NCI-H128 (cell line): ENCODE measurements at regions not wholly inside any gene's neighbourhood (a gene's known extent, or its start where the extent isn't known, plus 50 kb on each side); places are given as distances from the start of the nearest gene placed in this dataset.
"Not testable (repeated sequence)": the region's sequence is repeated elsewhere in the genome, so short reads cannot be mapped to it uniquely, and the experiment has no call there.

Experiments
- DNase-seq: peaks from one replicate; lab custom pipeline; 2025; ENCODE audit not compliant: unreplicated experiment; lab: John Stamatoyannopoulos, UW

- DNase-seq, result not testable (repeated sequence)
Measured at GRCh38 chr3:75312469-75312868, 351.7 kb upstream of the FRG2C start.

GRCh38 chr3:75319776-75320175 lies 344.4 kb upstream of the FRG2C start:
- DNase-seq, result not testable (repeated sequence)

DNA sequence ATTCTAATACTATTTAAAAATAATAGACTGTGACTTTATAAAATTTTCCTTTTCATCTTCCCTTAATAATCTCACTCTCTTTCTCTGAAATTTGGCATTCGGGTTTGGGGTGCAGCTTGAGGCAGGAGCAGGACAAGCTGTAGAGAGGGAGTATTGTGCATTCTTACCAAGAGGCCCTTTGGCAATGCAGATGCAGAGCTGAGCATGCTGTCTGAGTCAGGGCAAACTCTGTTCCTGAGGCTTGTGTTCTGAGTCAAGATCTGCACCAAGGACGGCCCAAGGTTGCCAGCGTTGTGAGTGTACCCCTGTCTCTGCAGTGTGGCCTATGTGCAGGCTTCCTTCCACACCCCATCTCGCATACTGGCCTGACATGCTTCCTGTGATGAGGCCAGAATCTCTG lies 343.8 kb upstream of the FRG2C start:
- DNase-seq, result no peak

DNA sequence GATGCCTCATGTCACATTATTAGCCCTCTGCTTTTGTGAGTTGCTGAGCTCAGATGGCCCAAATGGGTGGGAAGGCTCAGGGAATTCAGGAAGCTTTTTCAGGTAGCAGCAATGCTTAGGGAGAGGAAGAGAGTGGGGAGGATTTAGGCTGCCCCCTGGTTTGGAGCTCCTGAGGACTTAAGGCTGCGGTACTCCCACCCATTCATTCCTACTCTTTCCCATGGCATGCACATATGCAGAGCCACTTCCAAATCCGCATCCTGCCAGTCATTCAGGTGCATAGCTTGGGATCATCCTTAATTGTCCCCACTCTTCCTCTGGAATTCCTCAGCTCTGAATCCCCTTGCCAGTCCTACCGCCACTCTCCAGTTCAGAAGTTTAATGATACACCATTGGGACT lies 343.1 kb upstream of the FRG2C start:
- DNase-seq, result no peak

- not testable (repeated sequence) for DNase-seq
Measured at GRCh38 chr3:75323936-75324335, 340.2 kb upstream of the FRG2C start.

- no peak for DNase-seq
Measured at GRCh38 chr3:75325716-75326115, 338.4 kb upstream of the FRG2C start.

GRCh38 chr3:75327453-75327852 lies 336.7 kb upstream of the FRG2C start:
- no peak for DNase-seq

GRCh38 chr3:75329476-75330097 lies 334.5 kb upstream of the FRG2C start:
- DNase-seq, result no peak

- DNase-seq, result not testable (repeated sequence)
Measured at GRCh38 chr3:75330446-75330845, 333.7 kb upstream of the FRG2C start.

DNA sequence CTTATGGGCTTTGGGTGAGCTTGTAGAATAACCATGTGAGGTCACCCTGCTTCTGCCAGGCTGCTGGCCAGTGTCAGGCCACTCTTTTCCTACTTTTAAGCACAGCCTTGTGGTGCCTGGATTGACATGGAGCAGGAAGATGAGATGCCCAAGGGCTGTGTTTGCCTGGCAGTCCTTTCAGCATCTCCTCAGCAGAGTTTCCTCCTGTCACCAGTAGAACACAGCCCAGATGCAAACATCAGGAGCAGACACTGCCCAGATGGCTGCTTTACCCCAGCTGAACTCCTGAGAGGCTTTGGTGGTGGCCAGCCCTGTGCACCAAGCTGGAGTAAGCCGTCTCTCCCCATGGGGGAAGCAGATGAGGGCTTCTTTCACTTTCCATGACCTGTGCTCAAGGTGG lies 332.0 kb upstream of the FRG2C start:
- not testable (repeated sequence) for DNase-seq

- DNase-seq, result no peak
Measured at GRCh38 chr3:75332794-75333193, 331.3 kb upstream of the FRG2C start.

- no peak for DNase-seq
Measured at GRCh38 chr3:75334299-75334698, 329.8 kb upstream of the FRG2C start.

DNA sequence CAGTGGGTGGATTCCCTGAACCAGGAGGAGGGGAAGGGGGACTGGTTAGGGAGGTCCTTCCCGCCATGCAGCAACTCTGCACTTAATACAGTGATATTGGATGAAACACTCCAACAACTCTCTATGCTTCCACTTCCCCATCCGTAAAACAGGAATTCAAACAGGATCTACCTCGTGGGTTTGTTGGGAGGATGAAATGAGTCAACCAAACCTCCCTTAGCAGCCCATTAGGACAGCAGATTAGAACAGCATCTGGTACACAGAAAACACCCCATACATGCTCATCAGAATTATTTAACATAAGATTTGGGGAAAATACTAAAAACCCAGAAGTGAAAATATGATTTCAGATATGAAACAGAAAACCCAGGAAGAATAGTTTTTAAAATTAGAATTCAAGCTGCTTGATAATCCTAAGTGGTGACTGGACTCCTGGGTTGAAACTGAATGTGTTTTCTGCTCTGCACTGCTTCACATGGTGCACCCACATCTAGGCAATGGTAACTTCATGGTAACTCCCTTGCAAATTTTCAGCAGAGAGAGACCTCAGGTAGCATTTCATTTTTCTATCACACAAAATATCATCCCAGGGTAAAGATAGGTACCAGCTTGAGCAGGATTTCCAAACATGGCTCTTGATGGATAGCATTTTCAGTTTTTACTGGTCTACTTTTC lies 326.8 kb upstream of the FRG2C start:
- DNase-seq, result no peak

DNA sequence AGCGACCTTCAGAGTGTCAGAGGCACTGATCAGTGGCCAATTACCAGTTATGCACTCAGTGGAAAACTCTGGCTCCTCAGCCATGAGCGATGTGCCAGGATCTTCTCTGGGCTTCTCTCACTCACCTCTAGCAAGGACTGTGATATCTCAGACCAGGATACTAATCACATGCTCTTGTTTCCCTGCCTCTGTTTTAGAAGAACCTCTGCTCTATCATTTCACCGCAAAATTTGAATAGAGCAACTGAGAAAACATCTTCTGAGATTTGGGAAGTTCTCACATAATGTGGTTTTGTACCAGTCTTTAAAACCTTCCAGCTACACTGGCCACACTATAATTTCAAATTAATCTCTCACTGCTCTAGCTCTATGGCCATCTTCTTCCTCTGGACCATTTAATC lies 325.8 kb upstream of the FRG2C start:
- no peak for DNase-seq

GRCh38 chr3:75341324-75342067 lies 322.6 kb upstream of the FRG2C start:
- no peak for DNase-seq

- no peak for DNase-seq
Measured at GRCh38 chr3:75342425-75342824, 321.7 kb upstream of the FRG2C start.

DNA sequence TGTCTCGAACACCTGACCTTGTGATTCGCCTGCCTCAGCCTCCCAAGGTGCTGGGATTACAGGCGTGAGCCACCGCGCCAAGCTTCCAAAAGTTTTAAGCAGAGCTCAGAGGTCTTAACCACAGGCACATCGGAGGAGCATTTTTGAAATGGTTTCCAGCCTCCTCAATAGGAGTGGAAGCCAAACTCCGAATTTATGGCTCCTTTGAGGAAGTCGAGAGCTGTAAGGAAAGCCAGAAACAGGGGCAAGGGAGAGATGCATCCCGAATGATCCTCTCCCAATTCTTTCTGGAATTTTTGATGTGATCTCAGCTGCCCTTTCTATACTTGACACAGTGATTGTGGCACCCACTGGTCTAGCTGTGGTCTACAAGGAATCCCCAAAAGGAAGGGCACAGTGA lies 313.6 kb upstream of the FRG2C start:
- DNase-seq, result not testable (repeated sequence)

DNA sequence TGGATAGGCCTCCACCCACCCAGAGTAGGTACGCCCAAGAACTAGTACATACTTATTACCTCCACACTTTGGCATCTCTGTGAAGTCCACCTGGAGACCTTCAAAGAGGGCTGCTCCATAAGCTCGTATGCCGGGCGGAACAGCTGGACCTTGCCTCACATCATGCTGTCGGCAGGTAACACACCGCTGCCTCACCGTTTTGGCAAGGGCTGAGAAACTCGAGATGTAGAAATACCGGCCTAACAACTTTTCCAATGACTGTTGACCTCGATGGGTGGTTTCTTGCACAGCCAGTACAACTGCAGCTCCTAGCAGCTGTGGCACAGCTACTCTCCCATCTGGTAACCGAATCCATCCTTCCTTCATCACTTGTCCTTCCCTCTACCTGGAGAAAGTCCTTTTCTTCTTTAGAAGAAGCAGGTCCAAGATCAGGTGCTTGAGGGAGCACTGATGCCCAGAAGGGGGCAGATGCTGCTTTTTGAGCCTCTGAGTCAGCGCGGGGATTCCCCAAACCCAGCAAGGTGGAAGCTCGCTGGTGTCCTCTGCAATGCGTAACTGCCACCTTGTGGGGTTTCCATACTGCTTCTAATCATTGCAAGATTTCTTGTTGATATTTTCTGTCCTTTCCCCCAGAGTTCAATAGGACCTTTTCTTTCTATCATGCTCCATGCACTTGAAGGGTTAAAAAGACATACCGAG lies 301.9 kb upstream of the FRG2C start:
- not testable (repeated sequence) for DNase-seq

- DNase-seq, result not testable (repeated sequence)
Measured at GRCh38 chr3:75372964-75373363, 291.2 kb upstream of the FRG2C start.

- not testable (repeated sequence) for DNase-seq
Measured at GRCh38 chr3:75379840-75380239, 284.3 kb upstream of the FRG2C start.

DNA sequence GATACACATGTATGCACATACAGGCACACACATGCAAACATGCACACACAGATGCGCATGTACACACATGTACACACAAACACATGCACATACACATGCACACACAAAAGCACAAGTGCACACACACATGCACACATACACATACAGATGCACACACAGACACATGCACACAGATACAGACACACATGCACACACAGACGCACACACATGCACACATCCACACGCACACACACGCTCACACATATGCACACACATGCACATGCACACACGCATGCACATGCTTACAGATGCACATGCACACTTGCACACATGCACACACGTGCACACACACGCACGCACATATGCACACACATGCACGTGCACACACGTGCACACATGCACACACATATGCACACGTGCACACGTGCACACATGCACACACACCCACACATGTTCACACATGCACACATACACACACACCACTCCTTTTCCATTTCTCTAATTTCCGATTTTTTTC lies 283.8 kb upstream of the FRG2C start:
- DNase-seq, result no peak
